Keratinocyte (primary cell): ENCODE measurements at regions not wholly inside any gene's neighbourhood (a gene's known extent, or its start where the extent isn't known, plus 50 kb on each side); places are given as distances from the start of the nearest gene placed in this dataset.

Source experiments
- DNase-seq: peaks from one replicate; pipeline ENCODE4 v3.0.0-alpha.2; 2011; ENCODE audit warnings: low read depth, missing footprints, low spot score
- FAIRE-seq: peaks from 2 replicates; lab custom pipeline; 2011; peaks lifted over from hg19 to GRCh38; lab: Jason Lieb, UNC
- H2AFZ ChIP-seq: 2 replicates; pipeline ENCODE4 v1.6.0; 2012; ENCODE audit warnings: low read length, control low read depth, inconsistent platforms; ENCODE audit not compliant: control insufficient read depth
- H3K27ac ChIP-seq: 2 replicates; pipeline ENCODE4 v1.5.1; 2011; ENCODE audit warnings: low read length; ENCODE audit not compliant: control insufficient read depth, insufficient read depth
- H3K27me3 ChIP-seq: 3 replicates; pipeline ENCODE4 v1.6.0; 2011; ENCODE audit warnings: low read length; ENCODE audit not compliant: control insufficient read depth, insufficient read depth; ENCODE audit errors: extremely low read depth
- H3K36me3 ChIP-seq, 2 experiments: 2 replicates in 1 of 2; 3 replicates in 1 of 2; pipeline ENCODE4 v1.5.1; 2011; ENCODE audit warnings: low read length in 2 of 2, mild to moderate bottlenecking in 1 of 2; ENCODE audit not compliant: control insufficient read depth in 2 of 2, insufficient read depth in 2 of 2; ENCODE audit errors: extremely low read depth in 1 of 2
- H3K4me1 ChIP-seq: 3 replicates; pipeline ENCODE4 v1.5.1; 2011; ENCODE audit warnings: low read length; ENCODE audit not compliant: control insufficient read depth, insufficient read depth; ENCODE audit errors: extremely low read depth
- H3K4me2 ChIP-seq: 3 replicates; pipeline ENCODE4 v1.6.0; 2011; ENCODE audit warnings: low read depth, low read length; ENCODE audit not compliant: control insufficient read depth, insufficient read depth; ENCODE audit errors: extremely low read depth
- H3K4me3 ChIP-seq, 3 experiments: fragments of 200-600 bp in 1 of 3; sonication (generic) in 1 of 3; 2 replicates in 2 of 3; 3 replicates in 1 of 3; pipeline ENCODE4 v1.5.1; 2011 to 2016; ENCODE audit warnings: low read length in 3 of 3, mild to moderate bottlenecking in 3 of 3, control low read depth in 2 of 3, inconsistent platforms in 1 of 3, low read depth in 1 of 3, mixed read lengths in 1 of 3, mixed run types in 1 of 3, moderate library complexity in 1 of 3; ENCODE audit not compliant: control insufficient read depth in 2 of 3, insufficient read depth in 2 of 3; ENCODE audit errors: extremely low read depth in 1 of 3
- H3K79me2 ChIP-seq: 2 replicates; pipeline ENCODE4 v1.6.0; 2012; ENCODE audit warnings: low read length; ENCODE audit not compliant: control insufficient read depth, insufficient read depth
- H3K9ac ChIP-seq: 3 replicates; pipeline ENCODE4 v1.6.0; 2011; ENCODE audit warnings: low read length; ENCODE audit not compliant: control insufficient read depth, insufficient read depth; ENCODE audit errors: extremely low read depth
- H3K9me1 ChIP-seq: 3 replicates; pipeline ENCODE4 v1.6.0; 2011; ENCODE audit warnings: low read length; ENCODE audit not compliant: control insufficient read depth, insufficient read depth; ENCODE audit errors: extremely low read depth
- H3K9me3 ChIP-seq: 2 replicates; pipeline ENCODE4 v1.5.1; 2012; ENCODE audit warnings: low read depth, low read length; ENCODE audit not compliant: control insufficient read depth
- H4K20me1 ChIP-seq: 3 replicates; pipeline ENCODE4 v1.6.0; 2011; ENCODE audit warnings: low read length; ENCODE audit not compliant: control insufficient read depth, insufficient read depth; ENCODE audit errors: extremely low read depth
- EZH2 ChIP-seq: IDR thresholded peaks from one replicate; pipeline ENCODE4 v1.6.1; 2012; ENCODE audit warnings: inconsistent platforms, mild to moderate bottlenecking, low read length, moderate library complexity
- dilution Hi-C: fragments of 300-500 bp; cut with MboI; formaldehyde crosslinking; loops from one replicate; pipeline ENCODE4 v1.7.0; 2020; ENCODE audit warnings: low sequenced_read_pairs; ENCODE audit not compliant: extremely low pct_ligation_motif_present
- TF ChIP-seq, protein P1 (sequence below), 3 experiments: IDR thresholded peaks in 1 of 3; conservative IDR thresholded peaks in 1 of 3; optimal IDR thresholded peaks in 1 of 3; 2 replicates in 2 of 3; 3 replicates in 1 of 3; pipeline versions ENCODE3 to v1.5.1; 2011; ENCODE audit warnings: low read length in 3 of 3, mild to moderate bottlenecking in 3 of 3, moderate library complexity in 2 of 3, control low read depth in 1 of 3, inconsistent platforms in 1 of 3; ENCODE audit not compliant: insufficient read depth in 2 of 3; ENCODE audit errors: extremely low read depth in 1 of 3

DNA sequence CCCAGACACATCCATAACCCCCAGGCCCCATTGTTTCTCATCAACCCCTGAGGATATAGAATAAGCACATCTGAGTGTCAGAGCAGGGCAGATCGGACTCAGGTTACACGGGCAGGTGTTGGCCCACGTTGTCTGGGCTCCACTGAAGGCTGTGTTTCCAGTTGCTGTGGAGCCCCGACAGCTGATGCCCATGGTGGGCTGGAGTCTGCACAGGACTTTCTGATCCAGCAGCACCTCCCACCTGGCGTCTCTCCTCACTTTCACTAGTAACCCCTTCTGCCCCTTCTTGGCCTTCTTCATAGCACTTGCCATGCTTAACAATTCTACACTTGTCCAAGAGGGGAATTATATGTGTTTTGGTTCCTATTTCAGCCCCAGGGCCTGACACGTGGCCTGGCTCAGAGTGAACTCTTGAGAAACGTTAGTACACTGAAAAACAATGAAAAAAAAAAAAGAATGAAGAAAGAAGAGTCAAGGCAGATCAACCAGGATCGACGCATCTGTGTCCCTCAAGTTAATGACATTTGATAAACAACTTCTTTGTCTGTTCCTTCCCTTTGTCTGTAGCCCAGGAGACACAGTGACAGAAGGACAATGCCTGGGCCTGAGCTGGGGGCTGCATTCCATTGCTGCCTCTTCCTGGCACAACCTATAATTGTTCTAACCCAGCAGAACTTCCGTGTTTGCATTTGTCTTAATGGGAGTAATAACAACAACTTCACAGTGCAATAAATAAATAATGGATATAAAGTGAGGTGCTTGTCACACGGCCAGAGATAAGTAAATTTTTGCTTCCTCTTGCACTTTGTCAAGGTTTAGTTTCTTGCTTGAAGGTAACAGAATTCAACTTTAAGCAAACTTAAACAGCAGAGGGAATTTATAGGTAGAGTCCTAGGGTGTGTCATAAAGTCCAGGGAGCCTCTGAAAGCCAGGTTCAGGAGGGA lies 224.2 kb upstream of the SSTR4 start:
- DNase-seq = no peak
- Histone ChIP-seq H4K20me1 (no peaks in the 10 kb centered on the region), H2AFZ (no peak overlapping the region), H3K4me3 (no peak overlapping the region), H3K27ac (no peak overlapping the region), H3K9me3 (no peaks in the 10 kb centered on the region), H3K4me1 (no peaks in the 10 kb centered on the region), H3K4me2 (no peak overlapping the region), H3K36me3 (no peaks in the 10 kb centered on the region), H3K9ac (no peak overlapping the region), H3K27me3 (no peaks in the 10 kb centered on the region), H3K79me2 (no peaks in the 10 kb centered on the region), H3K9me1 (no peaks in the 10 kb centered on the region)
- FAIRE-seq = no peak
- no peak for TF ChIP-seq EZH2
- TF ChIP-seq, protein P1, sequence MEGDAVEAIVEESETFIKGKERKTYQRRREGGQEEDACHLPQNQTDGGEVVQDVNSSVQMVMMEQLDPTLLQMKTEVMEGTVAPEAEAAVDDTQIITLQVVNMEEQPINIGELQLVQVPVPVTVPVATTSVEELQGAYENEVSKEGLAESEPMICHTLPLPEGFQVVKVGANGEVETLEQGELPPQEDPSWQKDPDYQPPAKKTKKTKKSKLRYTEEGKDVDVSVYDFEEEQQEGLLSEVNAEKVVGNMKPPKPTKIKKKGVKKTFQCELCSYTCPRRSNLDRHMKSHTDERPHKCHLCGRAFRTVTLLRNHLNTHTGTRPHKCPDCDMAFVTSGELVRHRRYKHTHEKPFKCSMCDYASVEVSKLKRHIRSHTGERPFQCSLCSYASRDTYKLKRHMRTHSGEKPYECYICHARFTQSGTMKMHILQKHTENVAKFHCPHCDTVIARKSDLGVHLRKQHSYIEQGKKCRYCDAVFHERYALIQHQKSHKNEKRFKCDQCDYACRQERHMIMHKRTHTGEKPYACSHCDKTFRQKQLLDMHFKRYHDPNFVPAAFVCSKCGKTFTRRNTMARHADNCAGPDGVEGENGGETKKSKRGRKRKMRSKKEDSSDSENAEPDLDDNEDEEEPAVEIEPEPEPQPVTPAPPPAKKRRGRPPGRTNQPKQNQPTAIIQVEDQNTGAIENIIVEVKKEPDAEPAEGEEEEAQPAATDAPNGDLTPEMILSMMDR (optimal IDR thresholded peaks at IDR 0.05 in 1 of 3, IDR thresholded peaks at IDR 0.05 in 1 of 3, conservative IDR thresholded peaks at IDR 0.05 in 1 of 3; ENCODE audit: extremely low read depth in 1 of 3, insufficient read depth in 2 of 3, low read length in 3 of 3) = no peak
- dilution Hi-C loops = no loop called here

DNA sequence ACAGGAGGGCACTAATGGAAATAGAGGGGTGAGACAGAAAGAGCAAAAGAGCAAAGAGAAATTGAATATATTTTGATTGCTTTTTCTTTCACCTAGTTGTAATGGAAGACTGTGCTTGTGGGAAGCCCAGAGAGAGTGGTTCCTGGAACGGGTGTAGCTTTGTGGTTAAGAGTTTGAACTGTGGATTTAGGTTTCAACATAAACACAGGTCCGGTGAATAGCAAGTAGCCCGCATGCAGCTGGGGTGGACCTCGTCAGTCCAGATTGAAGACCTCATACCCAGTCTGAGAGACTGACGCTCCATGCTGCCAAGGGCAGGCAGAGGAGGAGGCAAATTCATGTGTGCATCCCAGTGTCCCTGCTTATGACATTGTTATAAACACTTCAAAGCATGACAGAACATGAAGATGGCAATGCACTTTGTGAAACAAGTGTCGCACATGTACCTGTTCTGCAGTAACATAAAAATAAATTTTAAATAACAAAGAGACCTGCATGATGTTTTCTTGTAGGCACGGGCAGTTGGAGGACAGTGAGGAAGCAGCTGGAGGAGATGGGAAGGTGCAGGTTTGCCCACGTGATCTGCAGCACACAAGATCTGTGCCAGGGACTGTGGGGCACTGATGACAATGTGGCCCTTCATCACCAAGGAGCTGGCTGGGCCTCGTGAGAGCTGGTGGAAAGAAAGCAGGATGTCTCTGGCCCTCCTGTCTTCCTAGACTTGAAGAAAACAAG lies 220.5 kb upstream of the SSTR4 start:
- Histone ChIP-seq H3K27ac (no peak overlapping the region), H3K27me3 (no peaks in the 10 kb centered on the region), H3K36me3 (no peaks in the 10 kb centered on the region), H4K20me1 (no peaks in the 10 kb centered on the region), H3K4me3 (no peak overlapping the region), H3K9ac (no peak overlapping the region), H3K4me2 (no peak overlapping the region), H3K9me3 (no peaks in the 10 kb centered on the region), H3K9me1 (no peaks in the 10 kb centered on the region), H3K79me2 (no peaks in the 10 kb centered on the region), H2AFZ (no peak overlapping the region), H3K4me1 (no peaks in the 10 kb centered on the region)
- dilution Hi-C loops = no loop called here
- no peak for DNase-seq
- TF ChIP-seq, protein P1 (optimal IDR thresholded peaks at IDR 0.05 in 1 of 3, IDR thresholded peaks at IDR 0.05 in 1 of 3, conservative IDR thresholded peaks at IDR 0.05 in 1 of 3; ENCODE audit: extremely low read depth in 1 of 3, insufficient read depth in 2 of 3, low read length in 3 of 3) = no peak
- TF ChIP-seq EZH2 = no peak
- FAIRE-seq = no peak
